Nephron progenitor cell (in vitro differentiated cells): ENCODE measurements at regions not wholly inside any gene's neighbourhood (a gene's known extent, or its start where the extent isn't known, plus 50 kb on each side); places are given as distances from the start of the nearest gene placed in this dataset.

Source experiments
- DNase-seq: peaks from one replicate; pipeline ENCODE4 v3.0.0; 2021
- H3K27ac Mint-ChIP-seq: 2 replicates; pipeline ENCODE4 v1.8.0; 2021; ENCODE audit warnings: mild to moderate bottlenecking, moderate library complexity, mixed read lengths
- H3K27me3 Mint-ChIP-seq: 2 replicates; pipeline ENCODE4 v1.8.0; 2021; ENCODE audit warnings: mild to moderate bottlenecking, low read depth, mixed read lengths; ENCODE audit not compliant: poor library complexity
- H3K36me3 Mint-ChIP-seq: 2 replicates; pipeline ENCODE4 v1.8.0; 2021; ENCODE audit warnings: low read depth, mixed read lengths
- H3K4me1 Mint-ChIP-seq: 2 replicates; pipeline ENCODE4 v1.8.0; 2021; ENCODE audit warnings: mixed read lengths
- H3K4me3 Mint-ChIP-seq: 2 replicates; pipeline ENCODE4 v1.8.0; 2021; ENCODE audit warnings: mild to moderate bottlenecking, moderate library complexity, mixed read lengths
- H3K9me3 Mint-ChIP-seq: 2 replicates; pipeline ENCODE4 v1.8.0; 2021; ENCODE audit warnings: mild to moderate bottlenecking, moderate library complexity, mixed read lengths
- TF ChIP-seq, protein P1 (sequence below): fragments of 200-600 bp; sonication (generic); IDR thresholded peaks from 2 replicates; pipeline ENCODE4 v1.5.0; 2021; ENCODE audit warnings: antibody characterized with exemption

- Mint-ChIP-seq H3K9me3 (peaks cover 5% of the 10 kb centered on the region), H3K36me3 (no peaks in the 10 kb centered on the region), H3K4me3 (no peak overlapping the region), H3K4me1 (peaks cover 26% of the 10 kb centered on the region), H3K27ac (no peak overlapping the region), H3K27me3 (peaks cover 7% of the 10 kb centered on the region)
- no peak for DNase-seq
- TF ChIP-seq, protein P1, sequence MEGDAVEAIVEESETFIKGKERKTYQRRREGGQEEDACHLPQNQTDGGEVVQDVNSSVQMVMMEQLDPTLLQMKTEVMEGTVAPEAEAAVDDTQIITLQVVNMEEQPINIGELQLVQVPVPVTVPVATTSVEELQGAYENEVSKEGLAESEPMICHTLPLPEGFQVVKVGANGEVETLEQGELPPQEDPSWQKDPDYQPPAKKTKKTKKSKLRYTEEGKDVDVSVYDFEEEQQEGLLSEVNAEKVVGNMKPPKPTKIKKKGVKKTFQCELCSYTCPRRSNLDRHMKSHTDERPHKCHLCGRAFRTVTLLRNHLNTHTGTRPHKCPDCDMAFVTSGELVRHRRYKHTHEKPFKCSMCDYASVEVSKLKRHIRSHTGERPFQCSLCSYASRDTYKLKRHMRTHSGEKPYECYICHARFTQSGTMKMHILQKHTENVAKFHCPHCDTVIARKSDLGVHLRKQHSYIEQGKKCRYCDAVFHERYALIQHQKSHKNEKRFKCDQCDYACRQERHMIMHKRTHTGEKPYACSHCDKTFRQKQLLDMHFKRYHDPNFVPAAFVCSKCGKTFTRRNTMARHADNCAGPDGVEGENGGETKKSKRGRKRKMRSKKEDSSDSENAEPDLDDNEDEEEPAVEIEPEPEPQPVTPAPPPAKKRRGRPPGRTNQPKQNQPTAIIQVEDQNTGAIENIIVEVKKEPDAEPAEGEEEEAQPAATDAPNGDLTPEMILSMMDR, result no peak
These were observed 215.6 kb upstream of the SHH start for GRCh38 chr7:156027821-156028220.

GRCh38 chr7:156026603-156027002, 214.3 kb upstream of the SHH start:
- Mint-ChIP-seq H3K4me1 (peaks cover 26% of the 10 kb centered on the region), H3K27me3 (peaks cover 4% of the 10 kb centered on the region), H3K4me3 (no peak overlapping the region), H3K9me3 (no peaks in the 10 kb centered on the region), H3K36me3 (no peaks in the 10 kb centered on the region), H3K27ac (no peak overlapping the region)
- TF ChIP-seq, protein P1, result no peak
- no peak for DNase-seq

GRCh38 chr7:156026076-156026600, 213.9 kb upstream of the SHH start:
- H3K36me3 Mint-ChIP-seq, result no peaks in the 10 kb centered on the region
- DNase-seq, result no peak
- peaks cover 4% of the 10 kb centered on the region for H3K27me3 Mint-ChIP-seq
- no peak overlapping the region for H3K27ac Mint-ChIP-seq
- no peaks in the 10 kb centered on the region for H3K9me3 Mint-ChIP-seq
- no peak overlapping the region for H3K4me3 Mint-ChIP-seq
- TF ChIP-seq, protein P1, result no peak
- H3K4me1 Mint-ChIP-seq, result peaks cover 26% of the 10 kb centered on the region

DNA sequence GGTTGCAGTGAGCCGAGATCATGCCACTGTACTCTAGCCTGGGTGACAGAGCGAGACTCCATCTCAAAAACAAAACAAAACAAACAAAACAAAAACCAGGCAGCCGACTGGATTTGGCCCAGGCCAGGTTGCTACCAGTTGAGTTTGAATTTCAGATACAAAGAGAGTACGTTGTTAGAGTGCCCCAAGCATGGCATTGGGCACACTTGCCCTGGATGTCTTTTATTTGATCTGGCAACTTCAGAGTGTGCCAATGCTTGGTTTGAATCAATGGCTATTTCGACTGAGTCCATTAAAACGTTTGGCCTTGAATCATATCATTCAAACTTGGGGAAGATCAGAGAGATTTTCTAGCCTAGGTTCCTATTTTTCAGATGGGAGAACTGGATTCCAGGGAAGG, 213.4 kb upstream of the SHH start:
- H3K9me3 Mint-ChIP-seq, result no peaks in the 10 kb centered on the region
- H3K36me3 Mint-ChIP-seq, result no peaks in the 10 kb centered on the region
- H3K4me1 Mint-ChIP-seq, result peaks cover 26% of the 10 kb centered on the region
- H3K27me3 Mint-ChIP-seq, result peaks cover 4% of the 10 kb centered on the region
- no peak for DNase-seq
- H3K4me3 Mint-ChIP-seq, result no peak overlapping the region
- no peak overlapping the region for H3K27ac Mint-ChIP-seq
- TF ChIP-seq, protein P1, result no peak

- H3K36me3 Mint-ChIP-seq, result no peaks in the 10 kb centered on the region
- TF ChIP-seq, protein P1, result no peak
- peaks cover 14% of the 10 kb centered on the region for H3K4me1 Mint-ChIP-seq
- no peaks in the 10 kb centered on the region for H3K9me3 Mint-ChIP-seq
- no peak overlapping the region for H3K27ac Mint-ChIP-seq
- no peak for DNase-seq
- H3K4me3 Mint-ChIP-seq, result no peak overlapping the region
- peaks cover 4% of the 10 kb centered on the region for H3K27me3 Mint-ChIP-seq
These were observed 211.9 kb upstream of the SHH start for GRCh38 chr7:156024201-156024600.
